ENCODE measurements at regions not wholly inside any gene's neighbourhood (a gene's known extent, or its start where the extent isn't known, plus 50 kb on each side); places are given as distances from the start of the nearest gene placed in this dataset.
"Not testable (repeated sequence)": the region's sequence is repeated elsewhere in the genome, so short reads cannot be mapped to it uniquely, and the experiment has no call there.

DNA sequence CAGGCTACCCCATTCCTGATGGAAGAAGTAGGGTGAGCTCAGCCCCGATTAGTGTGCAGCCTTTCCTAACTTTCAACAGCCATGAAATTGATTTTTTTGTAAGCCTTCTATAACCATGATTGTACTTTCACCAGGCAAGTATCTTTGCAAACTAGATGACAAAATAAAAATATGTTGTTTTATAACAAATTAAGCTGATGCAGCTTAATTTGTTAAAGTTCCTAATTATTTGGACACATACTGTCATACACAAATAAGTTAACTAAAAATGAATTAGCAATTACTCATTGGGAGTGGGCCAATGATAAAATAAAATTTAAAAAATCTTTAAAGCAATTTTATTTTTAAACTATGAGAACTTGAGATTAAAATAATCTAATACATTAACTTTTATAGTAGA is 113.1 kb upstream of the FANCL start:
- no peak overlapping the region for H3K4me3 Mint-ChIP-seq
- H3K9me3 Mint-ChIP-seq, result no peaks in the 10 kb centered on the region
- DNase-seq (no peak), ATAC-seq (replicated peaks in 1 of 2) (no peak)
- no peaks in the 10 kb centered on the region for H3K36me3 Mint-ChIP-seq (ENCODE audit: insufficient read depth in 2 of 2)
- peaks cover 9% of the 10 kb centered on the region for H3K4me1 Mint-ChIP-seq (ENCODE audit: low read depth)
- H3K27ac Mint-ChIP-seq, result no peak overlapping the region
- H3K27me3 Mint-ChIP-seq (ENCODE audit: low read depth), result peaks cover 85% of the 10 kb centered on the region

DNA sequence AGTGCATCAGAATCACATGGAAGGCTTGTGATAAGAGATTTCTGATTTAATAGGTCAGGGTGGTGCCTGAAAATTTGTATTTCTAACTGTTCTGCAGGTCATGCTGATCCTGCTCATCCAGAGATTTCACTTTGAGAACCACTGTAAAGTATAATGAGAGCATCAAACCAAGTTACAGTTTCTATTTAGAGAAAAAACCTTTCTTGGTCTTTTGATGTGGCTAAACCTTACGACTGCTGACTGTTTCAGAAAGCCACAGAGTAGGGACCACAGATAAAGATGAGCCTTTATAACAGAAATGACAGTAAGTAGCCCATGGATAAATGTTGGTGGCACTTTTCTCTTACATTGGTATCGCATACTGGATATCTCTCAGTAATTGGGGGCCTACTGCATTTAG is 109.4 kb upstream of the FANCL start:
- Mint-ChIP-seq H3K36me3 (ENCODE audit: insufficient read depth in 2 of 2) (no peaks in the 10 kb centered on the region), H3K27ac (peak overlapping the region; percentile 65), H3K4me3 (peak overlapping the region in 1 of 2 donors; percentile 39), H3K27me3 (ENCODE audit: low read depth) (peaks cover 84% of the 10 kb centered on the region), H3K9me3 (no peaks in the 10 kb centered on the region), H3K4me1 (ENCODE audit: low read depth) (peaks cover 9% of the 10 kb centered on the region)
- peak; percentile 97 to 99 for ATAC-seq (replicated peaks in 1 of 2)
- DNase-seq, result peak; percentile 1 to 8

DNA sequence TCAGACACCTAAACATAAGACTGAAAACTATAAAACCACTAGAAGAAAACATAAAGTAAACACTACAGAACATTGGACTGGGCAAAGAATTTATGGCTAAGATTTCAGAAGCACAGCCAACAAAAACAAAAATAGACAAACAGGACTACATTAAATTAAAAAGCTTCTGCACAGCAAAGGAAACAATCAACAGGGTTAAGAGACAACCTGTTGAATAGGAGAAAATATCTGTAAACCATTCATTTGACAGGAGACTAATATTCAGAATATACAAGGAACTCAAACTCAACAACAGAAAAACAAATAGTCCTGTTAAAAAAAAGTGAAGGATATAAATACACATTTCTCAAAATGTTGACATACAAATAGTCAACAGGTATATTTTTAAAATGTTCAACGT is 106.7 kb upstream of the FANCL start:
- H3K27me3 Mint-ChIP-seq (ENCODE audit: low read depth), result peaks cover 77% of the 10 kb centered on the region
- H3K4me3 Mint-ChIP-seq, result no peak overlapping the region
- H3K36me3 Mint-ChIP-seq (ENCODE audit: insufficient read depth in 2 of 2), result peaks cover under 1 to 1% of the 10 kb centered on the region in 2 donors

DNA sequence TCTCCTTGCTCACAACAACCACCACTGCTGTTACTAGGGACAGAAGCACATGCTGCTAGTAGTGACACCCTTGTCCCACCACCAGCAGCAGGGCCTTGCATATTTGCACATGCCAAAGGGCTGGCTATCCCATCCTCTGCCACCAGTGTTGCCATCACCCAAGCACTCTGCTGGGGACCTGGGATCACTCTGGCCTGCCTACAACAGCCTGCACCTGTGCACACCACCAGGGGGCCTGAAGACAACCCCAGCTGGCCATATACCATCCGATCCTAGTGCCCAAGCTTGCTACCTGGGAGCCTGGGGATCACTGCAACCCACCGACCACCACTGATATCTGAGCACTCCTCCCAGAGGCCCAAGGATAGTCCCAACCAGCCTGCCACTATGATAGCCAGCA is 99.9 kb upstream of the FANCL start:
- ATAC-seq (replicated peaks in 1 of 2), result no peak
- no peak overlapping the region for H3K27ac Mint-ChIP-seq

More for the DNA sequence above, 106.7 kb upstream of the FANCL start:
- Mint-ChIP-seq H3K9me3 (peaks cover 3 to 4% of the 10 kb centered on the region in 2 donors), H3K4me1 (ENCODE audit: low read depth) (peaks cover 9% of the 10 kb centered on the region), H3K27ac (no peak overlapping the region)
- DNase-seq (no peak), ATAC-seq (replicated peaks in 1 of 2) (no peak)

DNA sequence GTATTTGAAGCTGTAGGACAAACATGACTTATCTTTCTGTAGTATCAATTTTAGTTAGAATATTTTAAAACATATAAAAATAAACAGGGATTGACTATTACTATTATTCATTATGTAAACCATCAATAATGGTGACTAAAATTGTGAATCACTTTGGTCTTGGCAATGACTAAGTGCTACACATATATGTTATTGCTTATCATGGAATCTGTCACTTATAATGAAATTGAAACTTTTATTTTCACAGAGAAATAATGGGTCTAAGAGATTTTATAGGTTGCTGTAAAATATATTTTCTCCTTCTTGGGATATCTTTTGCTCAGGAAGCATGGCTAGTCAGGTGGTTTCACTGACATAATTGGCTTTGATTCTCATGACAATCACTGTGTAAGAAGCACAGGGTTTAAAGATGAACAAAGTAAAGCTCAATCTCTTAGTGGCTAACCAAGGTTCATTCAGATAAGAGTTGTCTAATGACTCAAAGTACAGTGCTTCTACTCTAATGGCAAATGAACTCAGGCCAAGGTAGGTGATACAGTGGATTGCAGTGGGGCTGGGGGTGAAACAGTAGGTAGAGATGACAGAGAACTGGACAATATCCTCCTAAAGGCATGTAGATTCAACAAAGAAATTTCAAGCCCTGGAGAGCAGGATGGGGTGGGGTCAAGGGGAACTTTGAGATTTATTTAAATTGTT is 98.6 kb upstream of the FANCL start:
- ATAC-seq (replicated peaks in 1 of 2) (no peak), DNase-seq (no peak)
- Mint-ChIP-seq H3K27me3 (ENCODE audit: low read depth) (peaks cover 56% of the 10 kb centered on the region), H3K27ac (no peak overlapping the region), H3K9me3 (peaks cover 10 to 14% of the 10 kb centered on the region in 2 donors), H3K36me3 (ENCODE audit: insufficient read depth in 2 of 2) (peaks cover 7 to 9% of the 10 kb centered on the region in 2 donors), H3K4me1 (ENCODE audit: low read depth) (no peaks in the 10 kb centered on the region), H3K4me3 (no peak overlapping the region)

More for the DNA sequence above, 99.9 kb upstream of the FANCL start:
- Mint-ChIP-seq H3K4me3 (no peak overlapping the region), H3K27me3 (ENCODE audit: low read depth) (peaks cover 49% of the 10 kb centered on the region), H3K36me3 (ENCODE audit: insufficient read depth in 2 of 2) (peaks cover 7 to 9% of the 10 kb centered on the region in 2 donors), H3K9me3 (peaks cover 10 to 14% of the 10 kb centered on the region in 2 donors), H3K4me1 (ENCODE audit: low read depth) (no peaks in the 10 kb centered on the region)
- DNase-seq, result no peak

DNA sequence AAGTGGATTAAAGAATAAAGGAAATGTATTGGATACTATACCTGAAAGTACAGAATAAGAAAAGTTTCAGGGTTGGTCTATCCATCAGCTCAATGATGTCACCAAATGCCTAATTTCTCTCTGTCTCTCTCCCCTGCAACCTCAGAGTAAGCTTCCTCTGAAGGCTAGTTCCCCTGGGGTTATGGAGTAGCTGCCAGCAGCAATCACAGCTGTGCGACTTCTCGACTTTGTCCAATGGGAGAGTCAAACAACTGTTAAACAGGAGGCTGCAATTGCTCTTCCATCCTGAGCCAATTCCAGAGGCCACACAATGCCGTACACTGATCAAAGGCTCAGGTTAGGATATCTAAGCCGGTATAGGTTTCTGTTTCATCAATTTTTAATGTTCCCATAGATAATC is 95.3 kb upstream of the FANCL start:
- Mint-ChIP-seq H3K27me3 (ENCODE audit: low read depth) (peaks cover 25% of the 10 kb centered on the region), H3K4me3 (no peak overlapping the region), H3K27ac (no peak overlapping the region), H3K9me3 (peaks cover 0 to 2% of the 10 kb centered on the region in 2 donors), H3K4me1 (ENCODE audit: low read depth) (no peaks in the 10 kb centered on the region), H3K36me3 (ENCODE audit: insufficient read depth in 2 of 2) (peaks cover 0 to 2% of the 10 kb centered on the region in 2 donors)
- DNase-seq (no peak), ATAC-seq (replicated peaks in 1 of 2) (no peak)

DNA sequence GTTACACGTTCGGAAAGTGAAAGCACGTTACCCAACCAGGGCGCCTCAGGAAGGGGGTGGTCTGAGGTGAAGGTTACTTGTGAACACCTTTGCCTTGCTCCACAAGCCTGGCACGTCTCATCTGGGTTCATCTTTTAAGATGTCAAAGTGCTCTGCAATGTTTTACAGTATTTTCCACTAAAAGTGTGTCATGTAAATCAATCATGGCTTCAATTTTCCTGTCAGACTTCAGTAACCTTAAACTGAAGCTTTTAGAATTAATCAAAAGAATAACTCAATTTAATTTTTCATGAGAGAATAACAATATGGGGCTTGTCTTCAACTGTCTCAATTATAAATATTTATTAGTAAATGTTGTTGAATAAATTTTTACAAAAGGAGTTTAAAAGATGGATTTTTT is 93.3 kb upstream of the FANCL start:
- Mint-ChIP-seq H3K36me3 (ENCODE audit: insufficient read depth in 2 of 2) (no peaks in the 10 kb centered on the region), H3K4me3 (no peak overlapping the region), H3K9me3 (peaks cover 0 to 2% of the 10 kb centered on the region in 2 donors), H3K27me3 (ENCODE audit: low read depth) (peaks cover 23% of the 10 kb centered on the region), H3K4me1 (ENCODE audit: low read depth) (no peaks in the 10 kb centered on the region), H3K27ac (no peak overlapping the region)
- no peak for ATAC-seq (replicated peaks in 1 of 2)
- no peak for DNase-seq

DNA sequence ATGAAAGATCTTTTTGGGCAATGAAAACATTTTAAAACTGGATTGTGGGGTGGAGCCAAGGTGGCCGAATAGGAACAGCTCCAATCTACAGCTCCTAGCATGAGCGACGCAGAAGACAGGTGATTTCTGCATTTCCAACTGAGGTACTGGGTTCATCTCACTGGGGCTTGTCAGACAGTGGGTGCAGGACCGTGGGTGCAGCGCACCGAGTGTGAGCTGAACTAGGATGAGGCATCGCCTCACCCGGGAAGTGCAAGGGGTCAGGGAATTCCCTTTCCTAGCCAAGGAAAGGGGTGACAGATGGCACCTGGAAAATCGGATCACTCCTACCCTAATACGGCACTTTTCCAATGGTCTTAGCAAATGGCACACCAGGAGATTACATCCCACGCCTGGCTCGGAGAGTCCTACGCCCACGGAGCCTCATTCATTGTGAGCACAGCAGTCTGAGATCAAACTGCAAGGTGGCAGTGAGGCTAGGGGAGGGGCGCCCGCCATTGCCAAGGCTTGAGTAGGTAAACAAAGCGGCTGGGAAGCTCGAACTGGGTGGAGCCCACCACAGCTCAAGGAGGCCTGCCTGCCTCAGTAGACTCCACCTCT is 84.3 kb upstream of the FANCL start:
- H3K27me3 Mint-ChIP-seq (ENCODE audit: low read depth), result peaks cover 13% of the 10 kb centered on the region
- H3K27ac Mint-ChIP-seq; H3K36me3 Mint-ChIP-seq (ENCODE audit: insufficient read depth in 2 of 2); ATAC-seq (replicated peaks in 1 of 2); DNase-seq; H3K9me3 Mint-ChIP-seq; H3K4me3 Mint-ChIP-seq; H3K4me1 Mint-ChIP-seq (ENCODE audit: low read depth): not testable (repeated sequence)

DNA sequence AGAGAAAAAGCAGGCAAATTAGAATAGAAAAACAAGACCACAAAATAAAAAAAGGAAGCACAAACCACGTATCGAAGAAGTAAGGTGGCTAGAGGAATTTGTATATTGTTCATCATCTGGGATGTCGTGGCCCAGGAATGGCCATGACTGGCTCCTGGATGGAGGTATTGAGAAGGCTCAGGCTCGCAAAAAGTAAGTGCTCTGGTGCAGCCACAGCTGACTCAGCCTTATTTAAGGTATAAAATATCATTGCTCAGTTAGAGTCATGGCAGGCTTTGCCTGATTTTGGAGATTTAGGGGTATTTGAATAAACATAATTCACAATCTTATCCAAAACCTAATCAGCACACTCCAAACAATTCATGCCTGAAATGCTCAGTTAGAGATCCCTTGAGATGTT is 78.4 kb upstream of the FANCL start:
- Mint-ChIP-seq H3K36me3 (ENCODE audit: insufficient read depth in 2 of 2) (no peaks in the 10 kb centered on the region), H3K4me3 (no peak overlapping the region), H3K9me3 (no peaks in the 10 kb centered on the region), H3K27me3 (ENCODE audit: low read depth) (no peaks in the 10 kb centered on the region), H3K4me1 (ENCODE audit: low read depth) (no peaks in the 10 kb centered on the region), H3K27ac (no peak overlapping the region)
- no peak for DNase-seq
- no peak for ATAC-seq (replicated peaks in 1 of 2)

DNA sequence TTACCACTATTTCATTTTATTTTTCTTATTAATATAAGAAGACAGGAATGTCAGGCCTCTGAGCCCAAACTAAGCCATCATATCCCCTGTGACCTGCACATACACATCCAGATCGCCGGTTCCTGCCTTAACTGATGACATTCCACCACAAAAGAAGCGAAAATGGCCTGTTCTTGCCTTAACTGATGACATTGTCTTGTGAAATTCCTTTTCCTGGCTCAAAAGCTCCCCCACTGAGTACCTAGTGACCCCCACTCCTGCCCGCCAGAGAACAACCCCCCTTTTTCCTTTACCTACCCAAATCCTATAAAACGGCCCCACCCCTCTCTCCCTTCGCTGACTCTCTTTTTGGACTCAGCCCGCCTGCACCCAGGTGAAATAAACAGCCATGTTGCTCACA is 77.8 kb upstream of the FANCL start:
- H3K36me3 Mint-ChIP-seq (ENCODE audit: insufficient read depth in 2 of 2); H3K4me1 Mint-ChIP-seq (ENCODE audit: low read depth); DNase-seq; ATAC-seq (replicated peaks in 1 of 2); H3K4me3 Mint-ChIP-seq; H3K27ac Mint-ChIP-seq; H3K27me3 Mint-ChIP-seq (ENCODE audit: low read depth); H3K9me3 Mint-ChIP-seq: not testable (repeated sequence)

DNA sequence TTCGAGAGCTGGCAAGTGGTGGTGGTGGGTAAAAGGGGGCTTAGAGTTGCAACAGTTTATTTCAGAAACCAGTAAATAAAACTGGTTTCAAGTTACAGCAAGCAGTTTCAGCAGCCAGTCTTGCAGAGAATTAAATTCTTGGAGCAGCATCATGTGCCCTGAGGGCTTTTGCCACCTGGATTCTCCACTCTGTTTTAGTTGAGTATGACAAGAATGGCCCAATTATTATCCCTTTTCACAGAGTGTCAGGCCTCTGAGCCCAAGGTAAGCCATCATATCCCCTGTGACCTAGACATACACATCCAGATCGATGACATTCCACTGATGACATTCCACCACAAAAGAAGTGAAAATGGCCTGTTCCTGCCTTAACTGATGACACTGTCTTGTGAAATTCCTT is 72.8 kb upstream of the FANCL start:
- no peaks in the 10 kb centered on the region for H3K4me1 Mint-ChIP-seq (ENCODE audit: low read depth)
- H3K36me3 Mint-ChIP-seq (ENCODE audit: insufficient read depth in 2 of 2), result no peaks in the 10 kb centered on the region
- H3K27ac Mint-ChIP-seq, result no peak overlapping the region
- no peaks in the 10 kb centered on the region for H3K27me3 Mint-ChIP-seq (ENCODE audit: low read depth)
- DNase-seq (no peak), ATAC-seq (replicated peaks in 1 of 2) (no peak)
- H3K9me3 Mint-ChIP-seq, result peaks cover 0 to 3% of the 10 kb centered on the region in 2 donors
- H3K4me3 Mint-ChIP-seq, result no peak overlapping the region

DNA sequence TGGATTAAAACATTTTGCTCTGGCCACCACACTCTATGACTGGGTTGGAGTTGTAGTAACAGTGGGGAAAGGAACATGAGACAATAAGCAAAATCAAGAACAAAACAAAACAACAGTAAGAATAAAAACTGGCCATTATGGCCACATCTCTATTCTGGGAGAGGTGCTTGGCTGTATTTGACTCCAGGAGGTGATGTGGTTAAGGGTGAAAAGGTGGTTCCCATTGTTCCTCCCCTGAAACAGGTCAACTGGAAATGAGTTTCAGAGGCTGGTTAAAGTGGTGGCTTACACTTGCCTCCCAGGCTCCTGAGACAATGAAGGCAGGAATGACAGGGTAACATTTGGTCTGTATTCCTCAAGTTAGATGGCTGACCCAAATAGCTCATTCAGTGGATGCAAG is 67.3 kb upstream of the FANCL start:
- H3K36me3 Mint-ChIP-seq (ENCODE audit: insufficient read depth in 2 of 2), result no peaks in the 10 kb centered on the region

DNA sequence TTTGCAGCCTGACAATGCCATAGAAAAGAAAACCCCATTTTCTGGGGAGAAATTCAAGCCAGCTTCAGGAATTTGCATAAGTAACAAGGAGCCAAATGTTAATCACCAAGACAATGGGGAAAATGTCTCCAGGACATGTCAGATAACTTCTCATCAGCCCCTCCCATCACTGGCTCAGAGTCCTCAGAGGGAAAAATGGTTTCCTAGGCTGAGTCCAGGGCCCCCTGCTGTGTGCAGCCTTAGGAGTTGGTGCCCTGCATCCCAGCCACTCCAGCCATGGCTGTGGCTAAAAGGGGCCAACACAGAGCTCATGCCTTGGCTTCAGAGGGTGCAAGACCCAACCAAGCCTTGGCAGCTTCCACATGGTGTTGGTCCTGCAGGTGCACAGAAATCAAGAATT is 63.7 kb upstream of the FANCL start:
- Mint-ChIP-seq H3K36me3 (ENCODE audit: insufficient read depth in 2 of 2) (peaks cover 0 to 2% of the 10 kb centered on the region in 2 donors), H3K4me3 (no peak overlapping the region), H3K4me1 (ENCODE audit: low read depth) (no peaks in the 10 kb centered on the region), H3K27me3 (ENCODE audit: low read depth) (peaks cover 9% of the 10 kb centered on the region), H3K27ac (no peak overlapping the region), H3K9me3 (peaks cover 0 to 1% of the 10 kb centered on the region in 2 donors)
- DNase-seq, result no peak
- no peak for ATAC-seq (replicated peaks in 1 of 2)

More for the DNA sequence above, 67.3 kb upstream of the FANCL start:
- Mint-ChIP-seq H3K27ac (no peak overlapping the region), H3K9me3 (no peaks in the 10 kb centered on the region), H3K27me3 (ENCODE audit: low read depth) (peaks cover 9% of the 10 kb centered on the region), H3K4me1 (ENCODE audit: low read depth) (no peaks in the 10 kb centered on the region), H3K4me3 (no peak overlapping the region)
- no peak for ATAC-seq (replicated peaks in 1 of 2)
- DNase-seq, result no peak

DNA sequence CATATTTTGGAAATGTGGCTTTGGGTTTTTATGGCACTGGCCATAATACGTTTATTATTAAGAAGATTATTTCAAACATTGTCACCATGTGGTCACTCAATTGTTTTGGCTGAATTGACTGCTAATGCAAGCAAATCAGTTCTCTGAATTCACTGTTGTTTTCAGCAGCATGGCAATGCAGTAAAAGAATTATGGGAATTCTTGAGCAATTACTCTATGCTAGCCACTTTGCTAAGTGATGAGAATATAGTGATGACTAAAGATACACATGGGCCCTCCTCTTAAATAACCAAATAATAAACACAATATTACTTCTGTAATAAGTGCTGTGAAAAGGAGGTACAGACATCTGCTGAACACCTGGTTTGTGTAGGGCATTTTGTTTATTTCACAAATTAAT is 58.0 kb upstream of the FANCL start:
- Mint-ChIP-seq H3K4me3 (no peak overlapping the region), H3K4me1 (ENCODE audit: low read depth) (no peaks in the 10 kb centered on the region), H3K27ac (no peak overlapping the region), H3K36me3 (ENCODE audit: insufficient read depth in 2 of 2) (peaks cover 0 to 2% of the 10 kb centered on the region in 2 donors), H3K27me3 (ENCODE audit: low read depth) (peaks cover 6% of the 10 kb centered on the region), H3K9me3 (peaks cover 0 to 1% of the 10 kb centered on the region in 2 donors)
- DNase-seq (no peak), ATAC-seq (replicated peaks in 1 of 2) (no peak)

Data from activated T-cell treated with anti-CD3 and anti-CD28 coated beads, Interleukin-2, amount 50 U/mL, for 72 hours (primary cell).